A549 (cell line): ENCODE measurements at regions not wholly inside any gene's neighbourhood (a gene's known extent, or its start where the extent isn't known, plus 50 kb on each side); places are given as distances from the start of the nearest gene placed in this dataset.

Source experiments
- ATAC-seq, 2 experiments: fragments of 200-7000 bp in 1 of 2; fragments of >200 bp in 1 of 2; cut with Nextera tagmentation in 1 of 2; cut with Tn5 transposase in 1 of 2; 3 replicates each; pipeline versions ENCODE4 v1.8.0 to v1.9.1; 2018 to 2020; ENCODE audit warnings: mild to moderate bottlenecking in 1 of 2, moderate library complexity in 1 of 2
- CTCF ChIA-PET: fragments of 300-600 bp; sonication (Branson Sonifier 250); formaldehyde crosslinking; extraction: SDS; loops from one replicate; lab custom pipeline; 2021; ENCODE audit warnings: antibody characterized with exemption, inconsistent platforms; lab: Yijun Ruan, JAX
- POLR2A ChIA-PET: fragments of 350-600 bp; formaldehyde crosslinking; extraction: SDS; loops from one replicate; lab custom pipeline; 2021; ENCODE audit warnings: antibody characterized with exemption, inconsistent platforms; lab: Yijun Ruan, JAX
- DNase-seq, 2 experiments: peaks; one replicate each; pipeline versions ENCODE4 v3.0.0 to v3.0.0-alpha.2; 2011 to 2016; ENCODE audit warnings: low read depth in 1 of 2, low spot score in 1 of 2
- FAIRE-seq: peaks from 2 replicates; lab custom pipeline; 2011; peaks lifted over from hg19 to GRCh38; lab: Jason Lieb, UNC
- H3K27ac ChIP-seq, 2 experiments: fragments of >200 bp; sonication (Bioruptor Twin); formaldehyde crosslinking; 3 replicates each; pipeline ENCODE4 v1.5.1; 2016 to 2017
- H3K4me1 ChIP-seq: fragments of >200 bp; sonication (Bioruptor Twin); formaldehyde crosslinking; 3 replicates; pipeline ENCODE4 v1.6.1; 2016
- H3K4me2 ChIP-seq: fragments of >200 bp; sonication (Bioruptor Twin); formaldehyde crosslinking; 3 replicates; pipeline ENCODE4 v1.6.1; 2016
- H3K4me3 ChIP-seq: fragments of >200 bp; sonication (Bioruptor Twin); formaldehyde crosslinking; 3 replicates; pipeline ENCODE4 v1.5.1; 2016
- H3K9me3 ChIP-seq: fragments of >200 bp; sonication (Bioruptor Twin); formaldehyde crosslinking; 3 replicates; pipeline ENCODE4 v1.6.1; 2016
- CBX2 ChIP-seq: fragments of 200-600 bp; sonication (generic); IDR thresholded peaks from 2 replicates; pipeline ENCODE4 v1.6.1; 2016; ENCODE audit warnings: low read depth, mild to moderate bottlenecking, borderline replicate concordance
- FOSL2 ChIP-seq, 2 experiments: fragments of 450-650 bp in 1 of 2; fragments of >200 bp in 1 of 2; sonication (Bioruptor Twin) in 1 of 2; formaldehyde crosslinking; IDR thresholded peaks; 2 replicates each; pipeline versions ENCODE4 v1.5.0 to v1.6.1; 2016 to 2020; ENCODE audit warnings: mild to moderate bottlenecking in 1 of 2, moderate library complexity in 1 of 2
- MAFK ChIP-seq: fragments of 450-650 bp; IDR thresholded peaks from 2 replicates; pipeline ENCODE4 v1.6.1; 2014; ENCODE audit not compliant: partially characterized antibody
- WGBS: methylation state at CpG from one replicate; pipeline ENCODE4 v1.1.6; 2017; ENCODE audit errors: missing lambda C conversion rate; 5-methylcytosine and 5-hydroxymethylcytosine counted together
- small RNA-seq, 6 experiments: library from RNA; depleted of rRNA; stranded (forward); fragments of <200 nt; gene quantifications; one replicate each; pipeline ENCODE3, GENCODE V24; 2012

- Histone ChIP-seq H3K9me3 (peaks cover 5% of the 10 kb centered on the region; the same call in 2 of the 3 replicates), H3K4me3 (no peak overlapping the region), H3K4me1 (peaks cover 6% of the 10 kb centered on the region; the same call in 1 of the 3 replicates), H3K4me2 (no peak overlapping the region), H3K27ac (no peak overlapping the region)
- TF ChIP-seq CBX2 (no peak), FOSL2 (IDR thresholded peaks at IDR 0.05) (no peak), FOSL2 (CRISPR knock-in tag; IDR thresholded peaks at IDR 0.05) (peak; percentile 51; the same call in 1 of the 2 replicates), MAFK (peak; percentile 57)
- WGBS = 46% methylated on average over 2 of the region's 2 CpGs
- POLR2A ChIA-PET = no interaction called here
- ATAC-seq (no peak), FAIRE-seq (no peak), DNase-seq (no peak)
- CTCF ChIA-PET = no interaction called here
Measured at GRCh38 chr9:106801816-106802215, 61.1 kb upstream of the ZNF462 start.

Small RNA genes lying in the stretch of these regions (small RNA-seq; reads per million reads assigned to genes)
- 0 reads per million in 6 experiments for gene MIR8081
